ENCODE measurements at regions not wholly inside any gene's neighbourhood (a gene's known extent, or its start where the extent isn't known, plus 50 kb on each side); places are given as distances from the start of the nearest gene placed in this dataset.

- no peak overlapping the region for H3K27ac ChIP-seq (ENCODE audit: low read depth, low read length, poor library complexity, severe bottlenecking)
- H3F3A ChIP-seq (ENCODE audit: insufficient read depth, low read length): no peaks in the 10 kb centered on the region
- H4K20me1 ChIP-seq (ENCODE audit: insufficient read depth, low read length): no peaks in the 10 kb centered on the region
- H3K27me3 ChIP-seq (ENCODE audit: insufficient read depth, low read length): no peaks in the 10 kb centered on the region
- H2AFZ ChIP-seq (ENCODE audit: low read length): no peak overlapping the region
- H3K36me3 ChIP-seq (ENCODE audit: insufficient read depth, low read length): no peaks in the 10 kb centered on the region
- no peak overlapping the region for H3K4me2 ChIP-seq (ENCODE audit: low read length)
- no peak overlapping the region for H3K4me3 ChIP-seq (ENCODE audit: low read depth, low read length, poor library complexity, severe bottlenecking)
- no peak overlapping the region for H3K9ac ChIP-seq (ENCODE audit: low read length)
- H3K79me2 ChIP-seq (ENCODE audit: insufficient read depth, low read length): no peaks in the 10 kb centered on the region
- no peaks in the 10 kb centered on the region for H3K9me3 ChIP-seq (ENCODE audit: low read length)
- no peaks in the 10 kb centered on the region for H3K9me2 ChIP-seq (ENCODE audit: low read depth, low read length)
- H3K4me1 ChIP-seq (ENCODE audit: insufficient read depth, low read length, severe bottlenecking): no peaks in the 10 kb centered on the region
- no peak for TF ChIP-seq EZH2 (IDR thresholded peaks at IDR 0.05; ENCODE audit: borderline replicate concordance, low read length)
- no peak for TF ChIP-seq CTCF (IDR thresholded peaks at IDR 0.05; ENCODE audit: low read length)
Observed at GRCh38 chr2:58852243-58852642, 611.1 kb upstream of the FANCL start.

GRCh38 chr2:58851598-58851997, 610.5 kb upstream of the FANCL start:
- no peak overlapping the region for H3K27ac ChIP-seq (ENCODE audit: low read depth, low read length, poor library complexity, severe bottlenecking)
- H3K27me3 ChIP-seq (ENCODE audit: insufficient read depth, low read length): no peaks in the 10 kb centered on the region
- no peaks in the 10 kb centered on the region for H3F3A ChIP-seq (ENCODE audit: insufficient read depth, low read length)
- TF ChIP-seq CTCF (IDR thresholded peaks at IDR 0.05; ENCODE audit: low read length) (no peak), EZH2 (IDR thresholded peaks at IDR 0.05; ENCODE audit: borderline replicate concordance, low read length) (no peak)
- no peak overlapping the region for H3K4me2 ChIP-seq (ENCODE audit: low read length)
- no peak overlapping the region for H3K9ac ChIP-seq (ENCODE audit: low read length)
- H4K20me1 ChIP-seq (ENCODE audit: insufficient read depth, low read length): no peaks in the 10 kb centered on the region
- H3K36me3 ChIP-seq (ENCODE audit: insufficient read depth, low read length): no peaks in the 10 kb centered on the region
- no peak overlapping the region for H3K4me3 ChIP-seq (ENCODE audit: low read depth, low read length, poor library complexity, severe bottlenecking)
- no peaks in the 10 kb centered on the region for H3K9me3 ChIP-seq (ENCODE audit: low read length)
- no peaks in the 10 kb centered on the region for H3K79me2 ChIP-seq (ENCODE audit: insufficient read depth, low read length)
- no peaks in the 10 kb centered on the region for H3K9me2 ChIP-seq (ENCODE audit: low read depth, low read length)
- H3K4me1 ChIP-seq (ENCODE audit: insufficient read depth, low read length, severe bottlenecking): no peaks in the 10 kb centered on the region
- H2AFZ ChIP-seq (ENCODE audit: low read length): no peak overlapping the region

GRCh38 chr2:58845011-58845410, 603.9 kb upstream of the FANCL start:
- H3K9ac ChIP-seq (ENCODE audit: low read length): no peak overlapping the region
- no peaks in the 10 kb centered on the region for H3F3A ChIP-seq (ENCODE audit: insufficient read depth, low read length)
- no peaks in the 10 kb centered on the region for H3K79me2 ChIP-seq (ENCODE audit: insufficient read depth, low read length)
- H3K27ac ChIP-seq (ENCODE audit: low read depth, low read length, poor library complexity, severe bottlenecking): no peak overlapping the region
- no peaks in the 10 kb centered on the region for H3K9me3 ChIP-seq (ENCODE audit: low read length)
- H3K4me1 ChIP-seq (ENCODE audit: insufficient read depth, low read length, severe bottlenecking): no peaks in the 10 kb centered on the region
- TF ChIP-seq CTCF (IDR thresholded peaks at IDR 0.05; ENCODE audit: low read length) (no peak), EZH2 (IDR thresholded peaks at IDR 0.05; ENCODE audit: borderline replicate concordance, low read length) (no peak)
- no peaks in the 10 kb centered on the region for H3K9me2 ChIP-seq (ENCODE audit: low read depth, low read length)
- no peaks in the 10 kb centered on the region for H4K20me1 ChIP-seq (ENCODE audit: insufficient read depth, low read length)
- H3K27me3 ChIP-seq (ENCODE audit: insufficient read depth, low read length): no peaks in the 10 kb centered on the region
- no peaks in the 10 kb centered on the region for H3K36me3 ChIP-seq (ENCODE audit: insufficient read depth, low read length)
- no peak overlapping the region for H3K4me2 ChIP-seq (ENCODE audit: low read length)
- H3K4me3 ChIP-seq (ENCODE audit: low read depth, low read length, poor library complexity, severe bottlenecking): no peak overlapping the region
- no peak overlapping the region for H2AFZ ChIP-seq (ENCODE audit: low read length)

Measured in OCI-LY1 (cell line).